ENCODE measurements at regions not wholly inside any gene's neighbourhood (a gene's known extent, or its start where the extent isn't known, plus 50 kb on each side); places are given as distances from the start of the nearest gene placed in this dataset.

- TF ChIP-seq POLR2A (IDR thresholded peaks at IDR 0.05) (no peak), CTCF (IDR thresholded peaks at IDR 0.05) (no peak)
- no peak overlapping the region for H3K27ac ChIP-seq
- DNase-seq, result no peak
- H3K4me1 ChIP-seq, result no peaks in the 10 kb centered on the region
- intact Hi-C loops (cut with DNase I; ENCODE audit: low total_unique reads), result no loop called here
- H3K36me3 ChIP-seq, result no peaks in the 10 kb centered on the region
- no peak overlapping the region for H3K4me3 ChIP-seq
- no peaks in the 10 kb centered on the region for H3K9me3 ChIP-seq
- no peaks in the 10 kb centered on the region for H3K27me3 ChIP-seq
Measured at GRCh38 chr17:51533821-51534220, 273.5 kb downstream of the UTP18 start.

GRCh38 chr17:51536627-51537026 is 276.3 kb downstream of the UTP18 start:
- intact Hi-C loops (cut with DNase I; ENCODE audit: low total_unique reads), result no loop called here
- Histone ChIP-seq H3K9me3 (no peaks in the 10 kb centered on the region), H3K4me1 (no peaks in the 10 kb centered on the region), H3K36me3 (no peaks in the 10 kb centered on the region), H3K27ac (no peak overlapping the region), H3K4me3 (no peak overlapping the region), H3K27me3 (no peaks in the 10 kb centered on the region)
- no peak for DNase-seq
- TF ChIP-seq POLR2A (IDR thresholded peaks at IDR 0.05) (no peak), CTCF (IDR thresholded peaks at IDR 0.05) (no peak)

GRCh38 chr17:51537996-51538550 is 277.7 kb downstream of the UTP18 start:
- intact Hi-C loops (cut with DNase I; ENCODE audit: low total_unique reads), result no loop called here
- no peak for TF ChIP-seq CTCF (IDR thresholded peaks at IDR 0.05)
- no peak for TF ChIP-seq POLR2A (IDR thresholded peaks at IDR 0.05)

GRCh38 chr17:51540151-51540550 is 279.8 kb downstream of the UTP18 start:
- no peak overlapping the region for H3K27ac ChIP-seq
- no peaks in the 10 kb centered on the region for H3K9me3 ChIP-seq
- H3K27me3 ChIP-seq, result no peaks in the 10 kb centered on the region
- H3K36me3 ChIP-seq, result no peaks in the 10 kb centered on the region
- H3K4me3 ChIP-seq, result no peak overlapping the region
- no peaks in the 10 kb centered on the region for H3K4me1 ChIP-seq
- TF ChIP-seq POLR2A (IDR thresholded peaks at IDR 0.05) (no peak), CTCF (IDR thresholded peaks at IDR 0.05) (no peak)
- intact Hi-C loops (cut with DNase I; ENCODE audit: low total_unique reads), result no loop called here
- DNase-seq, result no peak

More at GRCh38 chr17:51537996-51538550, 277.7 kb downstream of the UTP18 start:
- Histone ChIP-seq H3K9me3 (no peaks in the 10 kb centered on the region), H3K36me3 (no peaks in the 10 kb centered on the region), H3K4me3 (no peak overlapping the region), H3K27ac (no peak overlapping the region), H3K4me1 (no peaks in the 10 kb centered on the region), H3K27me3 (no peaks in the 10 kb centered on the region)
- DNase-seq, result no peak

- H3K4me3 ChIP-seq, result no peak overlapping the region
- no peaks in the 10 kb centered on the region for H3K27me3 ChIP-seq
- TF ChIP-seq POLR2A (IDR thresholded peaks at IDR 0.05) (no peak), CTCF (IDR thresholded peaks at IDR 0.05) (no peak)
- no peaks in the 10 kb centered on the region for H3K4me1 ChIP-seq
- no peak for DNase-seq
- no peaks in the 10 kb centered on the region for H3K9me3 ChIP-seq
- intact Hi-C loops (cut with DNase I; ENCODE audit: low total_unique reads), result no loop called here
- H3K36me3 ChIP-seq, result no peaks in the 10 kb centered on the region
- no peak overlapping the region for H3K27ac ChIP-seq
Measured at GRCh38 chr17:51541215-51541614, 280.9 kb downstream of the UTP18 start.

Data from uterus (tissue), 3 donors.